NCI-H446 treated with DMSO at 0.1 percent for 48 hours (cell line): ENCODE measurements at regions not wholly inside any gene's neighbourhood (a gene's known extent, or its start where the extent isn't known, plus 50 kb on each side); places are given as distances from the start of the nearest gene placed in this dataset.

Source experiments
- DNase-seq: peaks from one replicate; lab custom pipeline; 2025; lab: John Stamatoyannopoulos, UW

DNA sequence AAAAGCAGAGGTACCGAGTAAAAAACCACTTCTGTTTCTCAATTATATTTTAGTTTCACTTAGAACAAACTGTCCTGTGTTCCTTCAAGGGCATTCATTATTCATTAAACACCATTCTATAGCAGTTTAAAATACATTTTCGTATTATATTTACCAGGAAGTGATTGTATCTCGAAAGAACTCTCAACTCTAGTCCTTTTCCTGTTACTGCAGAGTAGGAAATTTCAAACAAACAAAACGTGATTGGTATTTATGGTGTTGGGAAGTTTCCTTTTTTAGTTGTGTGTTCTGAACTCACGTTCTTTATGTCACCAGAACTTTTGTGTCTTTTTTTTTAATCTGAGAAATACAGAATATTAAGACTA is 139.5 kb upstream of the BTBD3 start:
- no peak for DNase-seq

DNA sequence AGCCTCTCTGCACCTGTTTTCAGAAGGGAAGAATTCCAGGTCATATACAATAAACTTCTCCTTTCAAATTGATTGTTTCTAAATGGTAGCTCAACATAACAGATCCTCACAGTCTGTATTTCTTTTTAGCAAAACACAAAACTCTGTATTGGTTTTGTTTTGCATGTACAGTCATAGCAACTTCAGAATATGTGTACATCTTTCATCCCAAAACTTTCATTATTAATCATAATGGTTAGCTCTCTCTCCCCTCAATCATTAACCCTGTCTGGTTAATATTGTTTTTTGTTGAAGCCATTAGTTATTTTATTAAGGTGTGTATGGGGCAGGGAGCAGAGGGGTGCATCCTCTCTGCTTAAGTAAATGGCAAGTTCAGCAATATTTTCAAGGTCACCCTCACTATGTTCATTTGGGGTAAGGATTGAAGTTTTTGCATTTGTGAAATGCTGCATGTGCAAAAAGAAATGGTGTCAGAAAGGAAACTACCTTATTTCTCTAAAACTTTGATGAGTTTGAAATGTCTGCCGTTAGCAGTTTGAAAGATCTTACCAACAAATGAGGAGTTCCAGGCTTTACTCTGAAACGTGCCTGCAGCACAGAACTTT is 136.8 kb upstream of the BTBD3 start:
- DNase-seq, result no peak

DNA sequence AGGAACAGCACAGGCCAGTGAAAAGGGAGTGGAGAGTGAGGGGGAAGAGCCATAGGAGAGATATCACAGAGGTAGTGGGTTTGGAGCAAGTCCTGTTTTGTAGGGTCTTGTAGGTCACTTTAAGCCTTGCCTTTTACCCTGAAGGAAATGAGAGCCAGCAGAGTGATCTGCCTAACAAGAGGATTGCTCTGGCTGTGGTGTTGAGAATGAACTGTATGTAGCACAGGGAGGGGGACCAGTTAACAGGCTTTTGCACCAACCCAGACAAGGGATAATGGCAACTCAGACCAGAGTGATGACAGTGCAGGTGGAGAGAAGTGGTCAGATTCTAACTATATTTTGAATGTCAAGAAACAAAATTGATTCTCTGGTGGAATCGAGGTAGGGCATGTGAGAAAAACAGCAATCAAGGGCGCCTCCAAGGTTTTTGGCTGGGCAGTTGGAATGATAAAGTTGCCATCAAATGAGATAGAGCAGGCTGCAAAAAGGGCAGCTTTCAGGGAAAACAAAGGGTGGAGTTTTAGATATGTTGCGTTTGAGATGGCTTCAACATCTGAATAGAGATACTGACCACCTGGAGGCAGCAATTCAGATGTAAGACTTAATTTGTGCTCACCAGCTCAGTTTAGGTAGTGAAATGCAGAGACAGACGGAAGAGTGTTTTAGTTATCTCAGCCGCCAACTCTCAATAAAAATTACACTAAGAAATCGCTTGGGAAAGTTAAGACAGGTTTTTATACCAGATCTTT is 134.4 kb upstream of the BTBD3 start:
- DNase-seq, result no peak

- DNase-seq, result no peak
Measured at GRCh38 chr20:11785885-11786507, 131.7 kb upstream of the BTBD3 start.

DNA sequence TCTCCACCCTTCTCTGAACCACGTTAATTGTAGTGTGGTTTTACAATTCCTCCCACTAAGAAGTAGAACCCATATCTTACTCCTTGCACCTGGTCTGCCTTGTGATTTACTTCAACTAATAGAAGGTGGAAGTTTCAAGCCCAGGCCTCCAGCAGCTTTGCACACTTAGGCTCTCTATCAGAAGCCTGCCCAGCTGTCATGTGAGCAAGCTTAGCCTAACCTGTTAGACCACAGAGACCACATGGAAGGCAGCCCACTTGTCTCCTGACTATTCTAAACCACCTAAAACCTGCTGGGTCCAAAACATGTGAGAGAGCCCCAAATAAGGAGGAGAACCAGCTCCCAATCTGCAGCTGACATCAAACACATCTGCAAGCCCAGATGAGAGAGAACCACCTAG is 127.6 kb upstream of the BTBD3 start:
- DNase-seq, result no peak

GRCh38 chr20:11791316-11791715 is 126.4 kb upstream of the BTBD3 start:
- no peak for DNase-seq

DNA sequence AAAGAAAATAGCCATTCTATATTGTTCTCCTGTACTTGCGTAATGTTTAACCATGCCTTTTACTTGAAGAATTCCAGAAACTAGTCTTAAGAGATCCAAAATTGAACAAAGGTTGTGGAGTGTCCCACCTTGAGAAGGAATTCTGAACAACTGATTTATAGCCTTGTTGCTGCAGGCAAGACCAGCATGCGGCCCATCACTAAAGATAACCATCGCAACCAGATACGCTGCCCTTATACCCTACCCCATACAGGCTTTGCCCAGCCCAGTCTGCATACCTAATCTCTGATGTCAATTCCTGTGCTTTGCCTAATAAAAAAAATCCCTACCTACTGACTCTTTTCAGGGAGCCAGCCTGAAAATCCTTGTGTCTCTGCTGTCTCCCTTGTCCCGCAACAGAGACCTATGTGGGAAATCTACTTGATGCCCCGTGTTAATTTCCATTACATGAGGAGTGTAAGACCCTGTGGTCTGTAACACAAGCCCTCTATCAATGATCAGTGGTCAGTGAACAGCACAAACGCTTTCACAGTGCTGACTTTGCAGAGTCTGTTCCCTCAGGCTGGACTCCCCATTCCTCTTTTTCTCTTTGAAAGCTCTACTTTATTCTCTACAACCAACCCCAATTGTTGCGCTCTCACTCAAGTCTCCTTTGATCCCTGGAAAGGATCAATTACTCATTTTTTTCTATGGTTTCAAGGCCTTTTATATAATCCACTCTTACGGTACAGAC is 125.7 kb upstream of the BTBD3 start:
- no peak for DNase-seq

DNA sequence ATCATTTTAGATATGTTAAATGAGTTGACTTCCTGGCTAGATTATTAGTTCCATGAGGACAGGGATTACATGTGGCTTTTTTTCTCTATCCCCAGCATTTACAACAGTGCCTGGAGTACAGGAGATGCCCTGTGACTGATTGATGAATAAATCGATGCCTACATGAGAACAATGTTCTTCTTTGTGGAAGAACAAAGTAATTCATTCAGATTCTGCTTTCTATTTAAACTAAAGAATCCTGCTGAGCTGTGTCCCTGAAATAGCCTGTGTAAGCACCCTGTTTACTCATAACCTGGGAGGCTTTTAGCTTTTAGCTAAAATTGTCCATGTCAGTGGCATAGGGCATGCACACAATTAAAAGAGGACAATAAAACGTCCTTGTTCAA is 125.1 kb upstream of the BTBD3 start:
- DNase-seq, result no peak

GRCh38 chr20:11794525-11794924 is 123.2 kb upstream of the BTBD3 start:
- no peak for DNase-seq

GRCh38 chr20:11795071-11795615 is 122.5 kb upstream of the BTBD3 start:
- DNase-seq, result no peak

DNA sequence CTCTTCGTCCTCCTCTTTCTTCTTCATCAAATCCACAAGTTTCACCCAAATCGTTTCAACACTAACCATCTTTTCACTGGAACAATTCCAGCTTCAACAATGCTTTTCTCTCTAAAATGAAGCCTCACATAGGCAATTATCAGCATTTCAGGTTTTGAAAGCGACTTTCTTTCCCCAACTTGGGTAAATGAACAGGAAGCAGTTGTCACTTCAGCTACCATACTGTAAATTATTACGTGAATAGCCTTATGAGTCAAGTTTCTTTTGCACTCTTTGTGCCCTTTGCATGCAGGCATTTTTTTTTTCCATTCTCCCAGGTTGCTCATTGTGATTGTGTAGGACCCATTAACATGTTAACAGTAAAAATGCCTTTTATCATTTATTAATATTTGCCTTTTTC is 121.7 kb upstream of the BTBD3 start:
- no peak for DNase-seq

DNA sequence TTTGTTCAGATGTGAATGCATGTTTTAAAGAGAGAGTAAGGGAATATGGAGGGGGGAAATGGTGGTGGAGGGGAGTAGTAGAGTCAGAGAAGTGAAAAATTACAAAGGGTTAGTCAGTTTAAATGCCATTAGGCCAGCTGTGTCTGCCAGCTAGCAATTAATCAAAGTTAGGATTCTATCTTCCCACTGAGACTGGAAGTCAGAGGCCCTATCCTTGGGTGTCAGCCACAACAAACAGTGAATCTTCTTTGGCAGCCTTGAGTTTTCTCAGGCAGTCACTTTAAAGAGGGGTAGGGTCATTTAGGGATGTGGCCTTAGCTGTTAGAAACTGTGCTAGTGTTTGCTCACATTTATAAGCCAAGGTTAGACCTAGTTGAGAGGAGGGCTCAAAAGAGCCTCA is 120.5 kb upstream of the BTBD3 start:
- DNase-seq, result peak; percentile 58

- DNase-seq, result no peak
Measured at GRCh38 chr20:11799281-11799684, 118.4 kb upstream of the BTBD3 start.

DNA sequence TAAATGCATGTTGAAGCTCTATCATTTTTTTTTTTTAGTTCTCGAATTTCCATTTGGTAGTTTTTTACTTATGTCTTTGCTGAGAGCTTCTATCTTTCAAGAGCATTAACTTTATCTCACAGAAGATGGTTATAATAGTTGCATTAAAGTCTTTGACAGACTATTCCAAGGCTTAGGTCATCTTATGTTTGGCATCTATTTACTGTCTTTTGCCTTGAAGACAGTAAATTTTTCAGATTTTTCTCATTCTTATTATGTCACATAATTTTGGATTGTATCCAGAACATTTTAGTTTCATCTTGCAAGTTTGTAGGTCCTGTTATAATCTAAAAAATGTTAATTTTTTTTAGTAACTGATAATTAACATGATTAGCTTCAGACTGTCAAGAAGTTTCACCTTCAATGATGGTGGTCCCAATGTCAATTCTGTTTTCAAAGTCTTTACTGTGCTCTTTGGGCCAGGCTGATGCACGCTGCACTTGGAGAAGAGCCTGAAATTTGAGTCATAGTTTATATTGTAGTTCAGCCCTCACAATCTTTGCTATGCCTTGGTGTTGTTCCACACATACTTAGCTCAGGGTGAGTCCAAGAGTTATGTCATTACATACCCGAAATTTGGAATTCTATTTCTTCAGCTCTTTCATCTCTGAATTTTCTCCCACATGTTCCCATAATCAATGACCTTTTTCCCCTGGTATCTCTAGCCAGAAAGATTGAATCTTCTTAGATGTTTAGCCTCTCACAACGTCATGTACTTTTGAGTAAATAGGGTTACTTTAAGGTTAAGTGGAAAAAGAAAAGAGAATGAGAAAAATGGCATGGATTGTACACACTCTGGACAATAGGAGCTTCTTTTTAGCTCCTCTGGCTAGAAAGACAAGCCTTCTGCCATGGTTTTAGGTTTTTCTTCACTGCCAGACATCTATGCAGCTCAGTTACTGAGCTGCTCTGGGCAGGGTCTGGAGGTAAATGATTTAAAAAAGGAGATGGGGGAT is 110.3 kb upstream of the BTBD3 start:
- DNase-seq, result peak; percentile 69

DNA sequence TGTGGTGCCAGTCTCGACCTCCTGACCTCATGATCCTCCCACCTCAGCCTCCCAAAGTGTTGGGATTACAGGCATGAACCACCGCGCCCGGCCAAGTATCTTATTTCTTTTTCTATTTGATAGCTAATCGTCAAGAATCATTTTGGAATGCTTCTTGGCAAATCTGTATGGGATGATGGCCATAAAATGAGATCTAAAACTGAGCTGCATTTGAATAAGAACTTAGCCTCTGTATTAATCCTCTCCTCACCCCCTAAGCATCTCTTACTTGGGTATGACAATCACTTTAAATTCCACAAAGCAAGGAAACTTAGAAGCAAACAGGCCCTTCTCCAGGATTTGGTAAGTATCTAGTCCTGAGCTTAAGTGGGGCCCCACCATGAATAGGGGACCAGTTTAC is 108.9 kb upstream of the BTBD3 start:
- no peak for DNase-seq

DNA sequence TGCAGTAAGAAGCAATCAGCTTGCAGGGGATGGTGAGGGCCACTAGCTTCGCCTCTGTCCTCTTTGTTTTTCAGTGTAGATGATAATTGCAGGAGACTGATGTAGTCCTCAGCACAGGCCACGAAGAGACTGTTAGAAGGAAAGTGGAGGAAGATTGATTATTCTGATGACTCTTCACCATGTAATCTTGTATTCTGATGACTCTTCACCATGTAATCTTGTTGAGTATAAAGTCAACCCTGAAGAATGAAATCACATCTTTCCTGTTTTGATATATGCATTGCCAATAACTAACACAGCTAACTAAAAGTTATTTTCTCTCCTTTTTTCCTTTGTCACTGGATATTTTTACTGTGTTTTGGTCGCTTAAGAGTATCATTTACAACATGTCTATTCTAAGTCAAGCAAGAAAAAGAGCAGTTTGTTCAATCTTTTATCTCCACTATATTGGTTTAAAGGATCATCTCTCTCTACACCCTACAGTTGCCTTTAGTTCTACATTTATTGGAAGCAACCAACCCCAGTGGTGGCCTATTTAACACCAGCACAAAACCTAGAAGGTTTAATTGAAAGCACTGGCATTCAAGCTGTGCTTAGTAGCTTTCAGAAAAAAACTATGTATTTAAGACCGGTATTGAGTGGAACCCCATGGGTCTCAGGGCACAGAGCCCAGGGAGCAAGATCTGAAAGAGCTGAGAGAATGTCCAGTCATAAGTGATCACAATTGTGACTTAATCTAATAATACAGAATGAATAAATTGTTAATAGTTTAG is 107.2 kb upstream of the BTBD3 start:
- DNase-seq, result peak; percentile 23

DNA sequence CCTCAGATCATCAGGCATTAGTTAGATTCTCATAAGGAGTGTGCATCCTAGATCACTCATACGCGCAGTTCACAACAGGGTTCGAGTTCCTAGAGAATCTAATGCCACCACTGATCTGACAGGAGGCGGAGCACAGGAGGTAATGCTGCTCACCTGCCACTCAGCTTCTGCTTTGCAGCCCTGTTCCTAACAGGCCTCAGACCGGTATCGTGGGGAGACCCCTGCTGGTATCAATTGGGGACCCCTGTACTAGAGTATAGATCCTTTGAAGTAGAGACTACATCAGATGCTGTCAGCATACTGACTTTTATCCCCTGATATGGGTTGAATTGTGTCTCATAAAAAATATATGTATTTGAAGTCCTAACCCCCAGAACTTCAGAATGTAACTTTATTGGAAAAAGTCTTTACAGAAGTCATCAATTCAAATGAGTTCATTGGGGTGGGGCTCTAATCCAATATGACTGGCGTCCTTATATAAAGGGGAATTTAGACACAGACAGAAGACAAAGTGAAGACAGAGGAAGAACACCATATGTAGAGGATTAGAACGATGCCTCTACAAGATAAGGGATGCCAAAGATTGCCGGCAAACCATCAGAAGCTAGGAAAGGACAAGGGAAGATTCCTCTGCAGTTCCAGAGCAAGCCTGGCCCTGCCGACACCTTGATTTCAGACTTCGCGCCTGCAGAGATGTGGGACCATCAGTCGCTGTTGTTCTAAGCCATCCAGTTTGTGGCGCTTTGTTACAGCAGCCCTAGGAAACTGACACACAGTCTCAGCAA is 104.4 kb upstream of the BTBD3 start:
- DNase-seq, result no peak

- no peak for DNase-seq
Measured at GRCh38 chr20:11814267-11814666, 103.4 kb upstream of the BTBD3 start.

DNA sequence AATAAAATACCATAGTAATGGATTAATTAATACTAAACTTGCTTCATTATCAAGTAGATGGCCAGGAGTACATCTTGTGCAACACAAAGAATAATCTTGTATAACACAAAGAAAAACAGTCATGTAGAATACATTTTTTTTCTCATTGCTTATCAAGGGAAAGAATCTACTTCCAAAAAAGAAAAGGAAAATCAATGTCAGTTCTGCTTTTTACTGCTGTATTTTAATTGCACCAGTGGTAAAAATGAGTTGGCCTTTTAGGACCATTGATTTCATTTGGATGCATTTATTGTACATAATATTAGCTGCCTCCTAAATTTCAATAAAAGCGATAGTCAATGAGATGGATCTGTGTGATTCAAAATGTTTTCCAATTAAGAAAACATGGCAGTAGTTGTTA is 96.9 kb upstream of the BTBD3 start:
- DNase-seq, result no peak

DNA sequence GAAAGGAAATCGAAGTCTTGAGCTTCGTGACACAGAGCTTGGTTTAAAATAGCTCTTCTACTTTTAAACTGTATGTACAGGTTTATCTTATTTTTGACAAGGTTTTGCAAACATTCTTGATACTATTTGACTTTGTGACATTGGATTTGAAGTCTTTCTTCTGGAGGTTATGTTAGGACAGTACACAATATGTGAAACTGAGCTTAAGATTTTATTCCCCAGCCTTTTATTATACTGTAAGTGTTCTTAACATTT is 95.2 kb upstream of the BTBD3 start:
- no peak for DNase-seq
